ENCODE measurements at regions not wholly inside any gene's neighbourhood (a gene's known extent, or its start where the extent isn't known, plus 50 kb on each side); places are given as distances from the start of the nearest gene placed in this dataset.

DNA sequence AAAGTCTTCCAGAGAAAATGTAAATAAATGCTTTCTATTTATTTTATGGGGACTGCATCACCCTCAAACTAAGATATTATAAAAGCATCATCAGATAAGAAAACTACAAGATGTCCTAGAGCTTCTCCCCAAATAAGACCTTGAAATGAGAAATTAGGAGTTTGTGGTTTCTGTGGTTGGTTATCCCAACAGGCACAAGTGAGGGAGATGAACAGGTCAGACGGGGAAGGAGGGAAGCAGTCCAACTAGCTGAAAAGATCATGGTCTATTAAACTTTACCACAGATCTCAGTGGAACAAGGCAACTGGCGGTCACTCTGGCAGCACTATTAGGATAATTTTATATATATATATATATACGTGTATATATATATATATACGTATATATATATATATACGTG is 319.3 kb upstream of the GRID2 start:
- DNase-seq (no peak), FAIRE-seq (no peak)
- H3K27me3 ChIP-seq (ENCODE audit: control insufficient read depth in 3 of 3, insufficient read depth in 3 of 3, low read length in 3 of 3) = no peaks in the 10 kb centered on the region
- no peaks in the 10 kb centered on the region for H3K9me3 ChIP-seq (ENCODE audit: control insufficient read depth in 2 of 2, insufficient read depth in 1 of 2, low read depth in 1 of 2, low read length in 1 of 2)
- H3K4me3 ChIP-seq (ENCODE audit: low read depth in 1 of 3, low read length in 3 of 3) = no peak overlapping the region
- no peaks in the 10 kb centered on the region for H3K36me3 ChIP-seq (ENCODE audit: control insufficient read depth in 3 of 3, insufficient read depth in 2 of 3, low read depth in 1 of 3, low read length in 3 of 3)
- H3K4me1 ChIP-seq (ENCODE audit: control insufficient read depth in 3 of 3, insufficient read depth in 2 of 3, low read depth in 1 of 3, low read length in 2 of 3) = no peaks in the 10 kb centered on the region
- no peak overlapping the region for H3K27ac ChIP-seq (ENCODE audit: low read depth in 1 of 3, low read length in 2 of 3)
- WGBS, 3 donors = 85 to 91% (median 89%) methylated on average over 5 of the region's 5 CpGs

DNA sequence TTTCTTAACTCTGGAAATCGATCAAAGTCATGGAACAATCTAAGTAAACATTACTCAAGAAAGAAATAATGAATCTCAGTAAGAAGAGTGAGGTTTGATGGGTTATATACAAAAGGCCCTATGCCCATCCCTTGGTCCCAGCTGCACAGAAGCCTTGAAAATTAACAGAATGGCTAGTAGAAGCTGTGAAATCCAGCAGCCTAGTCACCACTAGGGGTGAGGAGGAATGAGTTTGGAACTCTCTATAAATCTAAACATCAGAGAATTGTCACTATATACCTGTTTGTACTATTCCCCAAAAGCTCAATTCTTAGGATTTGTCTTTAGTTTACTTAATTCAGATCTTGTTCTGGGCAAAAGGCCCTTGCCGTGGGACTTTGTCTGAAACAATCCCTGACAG is 313.9 kb upstream of the GRID2 start:
- 50 to 56% (median 53%) methylated on average over 2 of the region's 2 CpGs for WGBS, 3 donors
- no peak for FAIRE-seq
- H3K27me3 ChIP-seq (ENCODE audit: control insufficient read depth in 3 of 3, insufficient read depth in 3 of 3, low read length in 3 of 3) = no peaks in the 10 kb centered on the region
- no peak overlapping the region for H3K4me3 ChIP-seq (ENCODE audit: low read depth in 1 of 3, low read length in 3 of 3)
- H3K27ac ChIP-seq (ENCODE audit: low read depth in 1 of 3, low read length in 2 of 3) = no peak overlapping the region
- no peaks in the 10 kb centered on the region for H3K4me1 ChIP-seq (ENCODE audit: control insufficient read depth in 3 of 3, insufficient read depth in 2 of 3, low read depth in 1 of 3, low read length in 2 of 3)
- no peak for DNase-seq
- H3K36me3 ChIP-seq (ENCODE audit: control insufficient read depth in 3 of 3, insufficient read depth in 2 of 3, low read depth in 1 of 3, low read length in 3 of 3) = no peaks in the 10 kb centered on the region
- no peaks in the 10 kb centered on the region for H3K9me3 ChIP-seq (ENCODE audit: control insufficient read depth in 2 of 2, insufficient read depth in 1 of 2, low read depth in 1 of 2, low read length in 1 of 2)

DNA sequence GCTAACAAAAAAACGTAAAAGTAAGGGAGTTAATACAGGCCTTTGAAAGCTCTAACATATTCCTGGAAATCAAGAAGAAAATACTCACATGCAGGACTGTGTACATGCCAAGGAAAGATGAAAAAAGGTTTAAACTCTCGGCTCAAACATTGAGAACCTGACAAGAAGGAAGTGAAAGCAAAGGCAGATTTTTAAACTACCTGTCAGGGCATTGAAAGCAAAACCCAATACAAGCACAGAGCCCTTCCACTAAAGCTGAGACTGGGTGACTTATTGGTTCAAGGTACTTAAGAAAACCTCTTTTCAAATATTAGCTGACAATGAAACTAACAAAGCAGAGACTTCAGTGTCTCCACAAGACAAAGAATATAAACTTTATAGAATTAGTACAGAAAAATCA is 313.0 kb upstream of the GRID2 start:
- WGBS, 3 donors = 17 to 49% (median 34%) methylated on average over 2 of the region's 2 CpGs
- no peaks in the 10 kb centered on the region for H3K9me3 ChIP-seq (ENCODE audit: control insufficient read depth in 2 of 2, insufficient read depth in 1 of 2, low read depth in 1 of 2, low read length in 1 of 2)
- H3K27ac ChIP-seq (ENCODE audit: low read depth in 1 of 3, low read length in 2 of 3) = no peak overlapping the region
- H3K27me3 ChIP-seq (ENCODE audit: control insufficient read depth in 3 of 3, insufficient read depth in 3 of 3, low read length in 3 of 3) = no peaks in the 10 kb centered on the region
- H3K36me3 ChIP-seq (ENCODE audit: control insufficient read depth in 3 of 3, insufficient read depth in 2 of 3, low read depth in 1 of 3, low read length in 3 of 3) = no peaks in the 10 kb centered on the region
- no peak for FAIRE-seq
- no peaks in the 10 kb centered on the region for H3K4me1 ChIP-seq (ENCODE audit: control insufficient read depth in 3 of 3, insufficient read depth in 2 of 3, low read depth in 1 of 3, low read length in 2 of 3)
- H3K4me3 ChIP-seq (ENCODE audit: low read depth in 1 of 3, low read length in 3 of 3) = no peak overlapping the region
- peak in 1 of 2 donors; percentile 15 for DNase-seq

DNA sequence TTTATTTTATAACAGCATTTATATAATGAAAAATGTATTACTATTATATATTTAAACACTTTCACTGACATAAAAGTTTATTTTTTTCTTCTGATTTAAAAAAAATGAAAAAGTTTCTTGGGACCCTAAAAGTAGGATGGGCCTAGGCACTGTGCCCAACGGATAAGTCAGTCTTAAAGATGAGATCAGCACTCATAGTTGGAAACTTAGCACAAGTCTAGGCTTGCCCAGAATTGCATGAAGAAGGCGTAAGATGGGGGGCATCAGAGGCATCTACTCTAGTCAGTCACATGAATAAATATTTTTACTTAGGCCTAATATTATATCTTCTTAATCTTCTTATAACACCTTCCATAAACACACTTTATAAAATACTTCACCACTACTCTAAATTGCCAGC is 306.7 kb upstream of the GRID2 start:
- FAIRE-seq = no peak
- no peak for DNase-seq
- H3K9me3 ChIP-seq (ENCODE audit: control insufficient read depth in 2 of 2, insufficient read depth in 1 of 2, low read depth in 1 of 2, low read length in 1 of 2) = peaks cover 0 to 3% of the 10 kb centered on the region in 2 donors
- no peak overlapping the region for H3K4me3 ChIP-seq (ENCODE audit: low read depth in 1 of 3, low read length in 3 of 3)
- no peak overlapping the region for H3K27ac ChIP-seq (ENCODE audit: low read depth in 1 of 3, low read length in 2 of 3)
- 83 to 90% (median 85%) methylated on average over 2 of the region's 2 CpGs for WGBS, 3 donors
- H3K4me1 ChIP-seq (ENCODE audit: control insufficient read depth in 3 of 3, insufficient read depth in 2 of 3, low read depth in 1 of 3, low read length in 2 of 3) = no peaks in the 10 kb centered on the region
- H3K36me3 ChIP-seq (ENCODE audit: control insufficient read depth in 3 of 3, insufficient read depth in 2 of 3, low read depth in 1 of 3, low read length in 3 of 3) = no peaks in the 10 kb centered on the region
- H3K27me3 ChIP-seq (ENCODE audit: control insufficient read depth in 3 of 3, insufficient read depth in 3 of 3, low read length in 3 of 3) = no peaks in the 10 kb centered on the region

DNA sequence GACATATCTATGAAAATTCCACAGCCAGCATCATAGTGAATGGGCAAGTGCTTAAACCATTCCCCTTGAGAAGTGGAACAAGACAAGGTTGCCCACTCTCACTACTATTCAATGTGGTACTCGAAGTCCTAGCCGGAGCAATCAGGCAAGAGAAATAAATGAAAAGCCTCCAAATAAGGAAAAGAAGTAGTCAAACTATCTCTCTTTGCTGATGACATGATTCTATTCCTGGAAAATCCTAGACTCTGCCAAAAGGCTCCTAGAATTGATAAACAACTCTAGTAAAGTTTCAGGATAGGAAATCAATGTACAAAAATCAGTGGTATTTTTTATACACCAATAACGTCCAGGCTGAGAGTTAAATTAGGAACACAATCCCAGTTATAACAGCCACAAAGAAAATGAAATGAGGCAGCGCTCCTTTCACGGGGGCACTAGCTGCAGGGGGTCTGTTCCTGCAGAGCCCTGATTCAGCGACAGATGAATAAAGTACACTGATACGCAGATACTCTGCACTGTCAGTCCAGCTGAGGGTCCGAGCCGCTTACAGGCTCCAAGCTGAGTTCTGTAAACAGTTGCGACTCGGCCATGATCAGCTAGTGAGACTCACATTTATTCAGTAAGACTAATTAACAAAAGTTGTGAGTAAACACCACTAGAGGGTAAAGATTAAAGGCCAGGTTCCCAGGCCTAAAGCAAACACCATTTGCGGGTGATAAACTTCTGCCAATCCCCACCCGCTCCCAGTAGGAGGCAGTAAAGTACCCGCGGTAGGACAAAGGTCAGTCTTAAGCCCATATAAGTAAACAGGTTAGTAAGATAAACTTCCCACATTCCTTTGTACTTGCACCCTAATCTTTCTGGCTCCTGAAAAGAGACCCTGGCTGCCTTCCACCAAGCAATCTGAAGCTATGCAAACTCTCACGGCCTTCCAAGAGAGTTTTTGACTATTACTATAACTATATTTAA is 290.6 kb upstream of the GRID2 start:
- DNase-seq (peak; percentile 57 to 90), FAIRE-seq (peak; percentile 96)
- H3K4me1 ChIP-seq (ENCODE audit: control insufficient read depth in 3 of 3, insufficient read depth in 2 of 3, low read depth in 1 of 3, low read length in 2 of 3) = no peaks in the 10 kb centered on the region
- no peaks in the 10 kb centered on the region for H3K27me3 ChIP-seq (ENCODE audit: control insufficient read depth in 3 of 3, insufficient read depth in 3 of 3, low read length in 3 of 3)
- H3K27ac ChIP-seq (ENCODE audit: low read depth in 1 of 3, low read length in 2 of 3) = no peak overlapping the region
- H3K4me3 ChIP-seq (ENCODE audit: low read depth in 1 of 3, low read length in 3 of 3) = peak overlapping the region in 1 of 3 donors; percentile 1
- no peaks in the 10 kb centered on the region for H3K9me3 ChIP-seq (ENCODE audit: control insufficient read depth in 2 of 2, insufficient read depth in 1 of 2, low read depth in 1 of 2, low read length in 1 of 2)
- 14 to 29% (median 25%) methylated on average over 16 of the region's 16 CpGs for WGBS, 3 donors
- H3K36me3 ChIP-seq (ENCODE audit: control insufficient read depth in 3 of 3, insufficient read depth in 2 of 3, low read depth in 1 of 3, low read length in 3 of 3) = no peaks in the 10 kb centered on the region

DNA sequence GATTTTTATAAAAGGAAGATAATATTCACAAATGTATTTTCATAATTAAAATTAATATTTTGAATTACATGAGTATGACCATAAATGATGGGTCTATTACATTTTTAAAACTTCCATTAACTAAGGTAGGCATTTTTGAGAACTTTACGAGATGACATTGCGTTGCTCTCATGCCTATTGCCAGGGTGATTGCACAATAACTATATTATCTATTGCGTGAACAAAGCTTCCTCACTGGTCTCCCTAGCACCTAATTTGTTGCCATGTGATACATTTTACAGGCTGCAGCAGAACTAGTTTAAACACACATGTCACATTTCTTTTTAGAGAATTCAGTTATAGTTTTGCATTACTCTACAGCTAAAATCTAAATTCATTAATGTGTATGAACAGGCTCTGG is 289.7 kb upstream of the GRID2 start:
- peak; percentile 51 to 68 for DNase-seq
- Histone ChIP-seq H3K9me3 (ENCODE audit: control insufficient read depth in 2 of 2, insufficient read depth in 1 of 2, low read depth in 1 of 2, low read length in 1 of 2) (no peaks in the 10 kb centered on the region), H3K4me3 (ENCODE audit: low read depth in 1 of 3, low read length in 3 of 3) (no peak overlapping the region), H3K4me1 (ENCODE audit: control insufficient read depth in 3 of 3, insufficient read depth in 2 of 3, low read depth in 1 of 3, low read length in 2 of 3) (no peaks in the 10 kb centered on the region), H3K36me3 (ENCODE audit: control insufficient read depth in 3 of 3, insufficient read depth in 2 of 3, low read depth in 1 of 3, low read length in 3 of 3) (no peaks in the 10 kb centered on the region), H3K27me3 (ENCODE audit: control insufficient read depth in 3 of 3, insufficient read depth in 3 of 3, low read length in 3 of 3) (no peaks in the 10 kb centered on the region), H3K27ac (ENCODE audit: low read depth in 1 of 3, low read length in 2 of 3) (no peak overlapping the region)
- FAIRE-seq = no peak
- WGBS, 3 donors = 15 to 62% (median 34%) methylated on average over 3 of the region's 3 CpGs

DNA sequence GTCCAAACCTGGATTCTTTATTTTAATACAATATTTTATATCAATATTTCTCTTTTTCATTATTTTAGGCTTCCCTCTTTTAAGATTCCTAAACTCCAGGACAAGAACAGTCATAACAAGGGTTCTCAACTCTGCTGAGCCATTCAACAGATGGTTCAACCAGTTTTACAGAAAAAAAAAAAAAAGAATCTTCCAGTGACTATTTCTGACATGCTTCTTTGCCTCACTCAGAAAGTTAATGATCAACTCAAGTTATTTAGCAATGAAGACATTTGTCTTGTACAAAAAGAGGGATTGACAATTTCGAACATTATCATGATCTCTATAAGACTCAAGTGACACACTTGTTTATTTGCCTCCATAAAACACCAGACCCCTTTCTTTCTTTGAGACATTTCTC is 282.6 kb upstream of the GRID2 start:
- H3K4me3 ChIP-seq (ENCODE audit: low read depth in 1 of 3, low read length in 3 of 3) = no peak overlapping the region
- no peaks in the 10 kb centered on the region for H3K36me3 ChIP-seq (ENCODE audit: control insufficient read depth in 3 of 3, insufficient read depth in 2 of 3, low read depth in 1 of 3, low read length in 3 of 3)
- H3K4me1 ChIP-seq (ENCODE audit: control insufficient read depth in 3 of 3, insufficient read depth in 2 of 3, low read depth in 1 of 3, low read length in 2 of 3) = no peaks in the 10 kb centered on the region
- no peaks in the 10 kb centered on the region for H3K27me3 ChIP-seq (ENCODE audit: control insufficient read depth in 3 of 3, insufficient read depth in 3 of 3, low read length in 3 of 3)
- FAIRE-seq (no peak), DNase-seq (peak in 1 of 2 donors; percentile 26)
- H3K9me3 ChIP-seq (ENCODE audit: control insufficient read depth in 2 of 2, insufficient read depth in 1 of 2, low read depth in 1 of 2, low read length in 1 of 2) = peaks cover 0 to 7% of the 10 kb centered on the region in 2 donors
- no peak overlapping the region for H3K27ac ChIP-seq (ENCODE audit: low read depth in 1 of 3, low read length in 2 of 3)
- 38 to 72% (median 63%) methylated on average over 1 of the region's 1 CpG for WGBS, 3 donors

DNA sequence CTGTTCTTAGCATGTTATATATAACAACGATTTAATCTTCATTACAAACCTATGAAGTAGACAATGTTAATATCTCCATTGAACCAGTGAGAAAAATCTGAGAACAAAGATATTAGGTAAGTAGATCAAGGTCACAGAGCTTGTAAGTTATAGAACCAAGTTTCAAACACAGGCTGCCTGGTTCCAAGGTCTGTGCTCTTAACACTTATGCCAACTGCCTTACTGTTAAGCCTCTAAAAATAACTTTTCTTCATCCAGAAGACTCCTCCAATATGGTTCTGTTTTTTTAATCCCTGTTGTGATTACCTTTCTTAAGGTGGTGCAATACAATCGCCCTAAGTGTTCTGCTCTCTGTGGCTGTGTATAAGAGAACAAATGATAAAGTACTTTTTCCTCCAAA is 282.0 kb upstream of the GRID2 start:
- FAIRE-seq (no peak), DNase-seq (peak in 1 of 2 donors; percentile 25)
- no peak overlapping the region for H3K27ac ChIP-seq (ENCODE audit: low read depth in 1 of 3, low read length in 2 of 3)
- no peaks in the 10 kb centered on the region for H3K27me3 ChIP-seq (ENCODE audit: control insufficient read depth in 3 of 3, insufficient read depth in 3 of 3, low read length in 3 of 3)
- no peaks in the 10 kb centered on the region for H3K36me3 ChIP-seq (ENCODE audit: control insufficient read depth in 3 of 3, insufficient read depth in 2 of 3, low read depth in 1 of 3, low read length in 3 of 3)
- 54 to 78% (median 57%) methylated on average over 2 of the region's 2 CpGs for WGBS, 3 donors
- H3K4me3 ChIP-seq (ENCODE audit: low read depth in 1 of 3, low read length in 3 of 3) = no peak overlapping the region
- no peaks in the 10 kb centered on the region for H3K4me1 ChIP-seq (ENCODE audit: control insufficient read depth in 3 of 3, insufficient read depth in 2 of 3, low read depth in 1 of 3, low read length in 2 of 3)
- peaks cover 0 to 7% of the 10 kb centered on the region in 2 donors for H3K9me3 ChIP-seq (ENCODE audit: control insufficient read depth in 2 of 2, insufficient read depth in 1 of 2, low read depth in 1 of 2, low read length in 1 of 2)

Measured in small intestine (tissue), 7 donors.